K562 (cell line): ENCODE measurements at regions not wholly inside any gene's neighbourhood (a gene's known extent, or its start where the extent isn't known, plus 50 kb on each side); places are given as distances from the start of the nearest gene placed in this dataset.
A peak's percentile ranks its signal among the peaks of the same experiment; 100 is the strongest.

ENCODE experiments used
- ATF1 ChIP-seq, 2 experiments: fragments of 450-650 bp in 1 of 2; IDR thresholded peaks; 2 replicates each; pipeline ENCODE4 v1.6.1; 2016; ENCODE audit warnings: missing compliant biosample characterization in 1 of 2, missing genetic modification characterization in 1 of 2
- GABPB2 ChIP-seq: fragments of 250-450 bp; sonication (Bioruptor Pico); conservative IDR thresholded peaks from 2 replicates; pipeline ENCODE4 v1.5.1; 2021; ENCODE audit warnings: mild to moderate bottlenecking
- HCFC1 ChIP-seq: IDR thresholded peaks from 2 replicates; pipeline ENCODE4 v1.6.1; 2012; ENCODE audit warnings: low read depth, low read length, improper control_type of control experiment
- LEF1 ChIP-seq: fragments of 450-650 bp; IDR thresholded peaks from 2 replicates; pipeline ENCODE4 v1.6.1; 2016; ENCODE audit warnings: mild to moderate bottlenecking
- SAFB ChIP-seq: fragments of 200-400 bp; formaldehyde crosslinking; IDR thresholded peaks from 2 replicates; pipeline ENCODE4 v1.6.1; 2017; ENCODE audit warnings: low read depth, low read length, borderline replicate concordance
- SETDB1 ChIP-seq: IDR thresholded peaks from one replicate; pipeline ENCODE4 v1.6.1; 2012; ENCODE audit warnings: low read length, control low read depth, inconsistent platforms
- ZC3H8 ChIP-seq: fragments of 450-650 bp; IDR thresholded peaks from 2 replicates; pipeline ENCODE4 v1.6.1; 2017
- ZKSCAN3 ChIP-seq: fragments of 250-450 bp; sonication (Bioruptor Pico); IDR thresholded peaks from 2 replicates; pipeline ENCODE4 v1.4.0; 2020
- ZNF197 ChIP-seq: fragments of 200-800 bp; sonication (Bioruptor generic); IDR thresholded peaks from 2 replicates; pipeline ENCODE4 v1.6.1; 2016; ENCODE audit warnings: low read depth, missing genetic modification characterization, missing compliant biosample characterization
- ZNF75A ChIP-seq: fragments of 450-650 bp; formaldehyde crosslinking; IDR thresholded peaks from 2 replicates; pipeline ENCODE4 v1.4.0; 2020; ENCODE audit warnings: mild to moderate bottlenecking
- TF ChIP-seq, protein P1 (sequence below): fragments of 450-650 bp; IDR thresholded peaks from 2 replicates; pipeline ENCODE4 v1.7.1; 2018; ENCODE audit warnings: mild to moderate bottlenecking, low read depth; ENCODE audit not compliant: partially characterized antibody
- TF ChIP-seq, protein P2 (sequence below), 2 experiments: fragments of 150-350 bp in 1 of 2; IDR thresholded peaks; 2 replicates each; pipeline ENCODE4 v1.6.1; 2012 to 2016; ENCODE audit warnings: low read depth in 2 of 2, low read length in 2 of 2, mild to moderate bottlenecking in 1 of 2, moderate library complexity in 1 of 2
- TF ChIP-seq, protein P3 (sequence below): sonication (generic); formaldehyde crosslinking; IDR thresholded peaks from 2 replicates; pipeline ENCODE4 v1.8.0; 2022; ENCODE audit warnings: missing genetic modification reagents, mild to moderate bottlenecking, moderate library complexity, borderline replicate concordance
- TF ChIP-seq, protein P4 (sequence below), 2 experiments: fragments of 450-650 bp; IDR thresholded peaks; 2 replicates each; pipeline ENCODE4 v1.6.1; 2016

DNA sequence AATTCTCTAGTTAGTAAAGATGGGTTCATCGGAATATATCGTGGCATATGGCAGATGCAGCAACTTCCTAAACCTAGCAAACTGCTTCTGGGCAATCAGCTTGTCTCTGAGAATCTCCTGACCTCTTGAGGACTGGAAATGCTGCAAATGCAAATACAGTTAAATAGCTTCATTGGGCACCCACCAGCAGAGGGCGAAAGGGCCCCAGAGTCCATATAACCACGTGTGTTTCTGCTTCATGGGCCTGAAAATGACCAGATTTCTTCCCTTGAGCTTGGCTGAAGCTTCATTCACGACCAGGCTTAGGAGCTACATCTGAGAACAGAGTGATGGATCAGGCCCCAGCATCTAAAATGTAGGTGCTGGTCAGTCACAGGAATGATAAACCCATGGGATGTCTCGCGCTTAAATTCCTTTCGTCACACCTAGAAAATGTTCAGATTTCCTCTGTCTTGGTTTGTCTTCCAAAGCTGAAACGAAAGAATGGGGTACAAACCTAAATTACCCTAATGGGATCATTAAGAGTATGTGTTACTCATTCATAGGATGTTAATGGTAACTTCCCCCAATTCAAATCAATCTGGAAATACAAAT lies 1482.5 kb upstream of the TMEM132C start (continued):
- TF ChIP-seq GABPB2 (CRISPR knock-in tag) (no peak), ZNF197 (CRISPR knock-in tag) (no peak), HCFC1 (no peak), ZKSCAN3 (CRISPR knock-in tag) (no peak), LEF1 (no peak), ATF1 (CRISPR knock-in tag; IDR thresholded peaks at IDR 0.05) (no peak), ATF1 (tag; IDR thresholded peaks at IDR 0.05) (peak; percentile 39; the same call in 1 of the 2 replicates), ZNF75A (no peak), SETDB1 (no peak), ZC3H8 (no peak), SAFB (no peak)
- TF ChIP-seq, protein P1, sequence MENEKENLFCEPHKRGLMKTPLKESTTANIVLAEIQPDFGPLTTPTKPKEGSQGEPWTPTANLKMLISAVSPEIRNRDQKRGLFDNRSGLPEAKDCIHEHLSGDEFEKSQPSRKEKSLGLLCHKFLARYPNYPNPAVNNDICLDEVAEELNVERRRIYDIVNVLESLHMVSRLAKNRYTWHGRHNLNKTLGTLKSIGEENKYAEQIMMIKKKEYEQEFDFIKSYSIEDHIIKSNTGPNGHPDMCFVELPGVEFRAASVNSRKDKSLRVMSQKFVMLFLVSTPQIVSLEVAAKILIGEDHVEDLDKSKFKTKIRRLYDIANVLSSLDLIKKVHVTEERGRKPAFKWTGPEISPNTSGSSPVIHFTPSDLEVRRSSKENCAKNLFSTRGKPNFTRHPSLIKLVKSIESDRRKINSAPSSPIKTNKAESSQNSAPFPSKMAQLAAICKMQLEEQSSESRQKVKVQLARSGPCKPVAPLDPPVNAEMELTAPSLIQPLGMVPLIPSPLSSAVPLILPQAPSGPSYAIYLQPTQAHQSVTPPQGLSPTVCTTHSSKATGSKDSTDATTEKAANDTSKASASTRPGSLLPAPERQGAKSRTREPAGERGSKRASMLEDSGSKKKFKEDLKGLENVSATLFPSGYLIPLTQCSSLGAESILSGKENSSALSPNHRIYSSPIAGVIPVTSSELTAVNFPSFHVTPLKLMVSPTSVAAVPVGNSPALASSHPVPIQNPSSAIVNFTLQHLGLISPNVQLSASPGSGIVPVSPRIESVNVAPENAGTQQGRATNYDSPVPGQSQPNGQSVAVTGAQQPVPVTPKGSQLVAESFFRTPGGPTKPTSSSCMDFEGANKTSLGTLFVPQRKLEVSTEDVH, result no peak
- TF ChIP-seq, protein P2, sequence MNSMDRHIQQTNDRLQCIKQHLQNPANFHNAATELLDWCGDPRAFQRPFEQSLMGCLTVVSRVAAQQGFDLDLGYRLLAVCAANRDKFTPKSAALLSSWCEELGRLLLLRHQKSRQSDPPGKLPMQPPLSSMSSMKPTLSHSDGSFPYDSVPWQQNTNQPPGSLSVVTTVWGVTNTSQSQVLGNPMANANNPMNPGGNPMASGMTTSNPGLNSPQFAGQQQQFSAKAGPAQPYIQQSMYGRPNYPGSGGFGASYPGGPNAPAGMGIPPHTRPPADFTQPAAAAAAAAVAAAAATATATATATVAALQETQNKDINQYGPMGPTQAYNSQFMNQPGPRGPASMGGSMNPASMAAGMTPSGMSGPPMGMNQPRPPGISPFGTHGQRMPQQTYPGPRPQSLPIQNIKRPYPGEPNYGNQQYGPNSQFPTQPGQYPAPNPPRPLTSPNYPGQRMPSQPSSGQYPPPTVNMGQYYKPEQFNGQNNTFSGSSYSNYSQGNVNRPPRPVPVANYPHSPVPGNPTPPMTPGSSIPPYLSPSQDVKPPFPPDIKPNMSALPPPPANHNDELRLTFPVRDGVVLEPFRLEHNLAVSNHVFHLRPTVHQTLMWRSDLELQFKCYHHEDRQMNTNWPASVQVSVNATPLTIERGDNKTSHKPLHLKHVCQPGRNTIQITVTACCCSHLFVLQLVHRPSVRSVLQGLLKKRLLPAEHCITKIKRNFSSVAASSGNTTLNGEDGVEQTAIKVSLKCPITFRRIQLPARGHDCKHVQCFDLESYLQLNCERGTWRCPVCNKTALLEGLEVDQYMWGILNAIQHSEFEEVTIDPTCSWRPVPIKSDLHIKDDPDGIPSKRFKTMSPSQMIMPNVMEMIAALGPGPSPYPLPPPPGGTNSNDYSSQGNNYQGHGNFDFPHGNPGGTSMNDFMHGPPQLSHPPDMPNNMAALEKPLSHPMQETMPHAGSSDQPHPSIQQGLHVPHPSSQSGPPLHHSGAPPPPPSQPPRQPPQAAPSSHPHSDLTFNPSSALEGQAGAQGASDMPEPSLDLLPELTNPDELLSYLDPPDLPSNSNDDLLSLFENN (IDR thresholded peaks at IDR 0.05; ENCODE audit: low read depth in 2 of 2, low read length in 2 of 2), result no peak
- TF ChIP-seq, protein P3, sequence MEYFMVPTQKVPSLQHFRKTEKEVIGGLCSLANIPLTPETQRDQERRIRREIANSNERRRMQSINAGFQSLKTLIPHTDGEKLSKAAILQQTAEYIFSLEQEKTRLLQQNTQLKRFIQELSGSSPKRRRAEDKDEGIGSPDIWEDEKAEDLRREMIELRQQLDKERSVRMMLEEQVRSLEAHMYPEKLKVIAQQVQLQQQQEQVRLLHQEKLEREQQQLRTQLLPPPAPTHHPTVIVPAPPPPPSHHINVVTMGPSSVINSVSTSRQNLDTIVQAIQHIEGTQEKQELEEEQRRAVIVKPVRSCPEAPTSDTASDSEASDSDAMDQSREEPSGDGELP, result no peak
- TF ChIP-seq, protein P4, sequence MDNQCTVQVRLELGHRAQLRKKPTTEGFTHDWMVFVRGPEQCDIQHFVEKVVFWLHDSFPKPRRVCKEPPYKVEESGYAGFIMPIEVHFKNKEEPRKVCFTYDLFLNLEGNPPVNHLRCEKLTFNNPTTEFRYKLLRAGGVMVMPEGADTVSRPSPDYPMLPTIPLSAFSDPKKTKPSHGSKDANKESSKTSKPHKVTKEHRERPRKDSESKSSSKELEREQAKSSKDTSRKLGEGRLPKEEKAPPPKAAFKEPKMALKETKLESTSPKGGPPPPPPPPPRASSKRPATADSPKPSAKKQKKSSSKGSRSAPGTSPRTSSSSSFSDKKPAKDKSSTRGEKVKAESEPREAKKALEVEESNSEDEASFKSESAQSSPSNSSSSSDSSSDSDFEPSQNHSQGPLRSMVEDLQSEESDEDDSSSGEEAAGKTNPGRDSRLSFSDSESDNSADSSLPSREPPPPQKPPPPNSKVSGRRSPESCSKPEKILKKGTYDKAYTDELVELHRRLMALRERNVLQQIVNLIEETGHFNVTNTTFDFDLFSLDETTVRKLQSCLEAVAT (IDR thresholded peaks at IDR 0.05), result no peak
